GM19372 (cell line): ENCODE measurements at regions not wholly inside any gene's neighbourhood (a gene's known extent, or its start where the extent isn't known, plus 50 kb on each side); places are given as distances from the start of the nearest gene placed in this dataset.

Experiments used
- ATAC-seq: cut with Tn5 transposase; IDR thresholded peaks from one replicate; pipeline ENCODE4 v1.9.1; 2021; ENCODE audit warnings: mild to moderate bottlenecking, low read depth, moderate library complexity; ENCODE audit not compliant: unreplicated experiment

GRCh38 chr13:85615031-85615430 lies 184.2 kb downstream of the SLITRK6 start:
- no peak for ATAC-seq

GRCh38 chr13:85610024-85610423 lies 189.2 kb downstream of the SLITRK6 start:
- no peak for ATAC-seq

- no peak for ATAC-seq
These were observed 190.9 kb downstream of the SLITRK6 start for GRCh38 chr13:85608255-85608829.

DNA sequence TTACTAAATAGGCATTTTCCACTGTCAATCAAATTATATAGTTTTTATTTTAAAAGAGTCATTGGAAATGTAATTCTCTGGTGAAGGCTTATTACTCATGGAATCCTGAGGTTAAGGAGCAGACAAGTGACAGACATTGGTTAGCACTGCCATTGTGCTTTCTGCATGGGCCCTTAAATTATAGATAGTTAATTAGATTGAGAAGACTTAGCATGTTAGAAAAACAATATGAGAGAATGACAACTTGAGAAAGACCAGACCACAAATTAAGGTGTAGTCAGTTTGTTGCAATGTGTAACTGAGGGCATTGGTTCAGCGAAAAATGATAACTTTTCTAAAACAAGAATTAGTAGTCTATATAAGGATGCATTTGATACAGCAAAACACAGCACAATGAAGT lies 195.5 kb downstream of the SLITRK6 start:
- no peak for ATAC-seq

DNA sequence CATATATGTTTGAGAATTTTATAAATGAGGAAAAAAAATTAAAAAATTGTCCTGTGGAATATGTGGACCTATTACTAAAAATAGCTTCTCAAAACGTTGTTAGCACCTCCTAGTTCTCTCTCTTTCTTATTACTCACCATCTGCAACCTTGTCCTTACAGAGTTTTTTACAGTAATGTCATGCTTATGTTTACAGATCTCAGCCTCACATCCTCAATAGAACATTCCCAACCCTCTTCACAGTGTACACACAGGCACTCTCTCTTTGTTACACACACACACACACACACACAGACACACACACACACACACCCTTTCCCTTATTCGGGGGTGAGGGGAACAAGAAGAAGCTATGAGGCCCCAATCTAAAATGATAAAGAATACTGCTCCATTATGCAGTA lies 197.7 kb downstream of the SLITRK6 start:
- no peak for ATAC-seq

- ATAC-seq, result no peak
These were observed 201.3 kb downstream of the SLITRK6 start for GRCh38 chr13:85597790-85598500.

- no peak for ATAC-seq
These were observed 207.0 kb downstream of the SLITRK6 start for GRCh38 chr13:85592211-85592610.

DNA sequence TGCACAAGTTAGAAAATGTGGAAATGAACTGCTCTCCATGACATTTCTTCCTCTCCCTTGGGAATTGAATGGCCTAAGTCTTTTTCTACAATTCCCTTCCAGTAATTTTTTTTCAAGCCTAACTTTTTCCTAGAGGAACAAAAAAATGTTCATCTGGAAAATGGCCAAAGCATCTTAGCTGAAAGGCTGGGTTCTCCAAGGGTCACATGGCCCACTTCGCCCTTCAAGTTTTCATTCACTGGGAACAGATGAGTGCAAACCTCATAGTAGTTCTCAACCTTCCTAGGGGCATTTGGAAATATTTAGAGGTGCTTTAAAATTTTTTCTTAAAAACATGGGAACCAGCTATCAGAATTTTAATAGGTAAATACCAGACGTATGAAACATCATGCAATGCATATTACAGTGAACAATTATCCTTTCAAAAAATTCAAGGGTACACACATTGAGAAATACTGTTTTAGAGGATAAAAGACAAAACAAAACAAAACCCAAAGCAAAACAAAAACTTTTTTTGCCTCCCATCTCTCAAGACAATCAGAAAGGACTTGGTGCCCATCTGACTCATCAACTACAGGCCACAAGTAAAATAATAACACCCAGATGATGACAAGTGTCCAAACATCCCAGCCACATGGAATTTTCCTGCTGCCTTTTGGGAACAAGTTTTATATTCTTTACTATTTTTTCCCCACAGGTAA lies 208.8 kb downstream of the SLITRK6 start:
- ATAC-seq, result no peak

DNA sequence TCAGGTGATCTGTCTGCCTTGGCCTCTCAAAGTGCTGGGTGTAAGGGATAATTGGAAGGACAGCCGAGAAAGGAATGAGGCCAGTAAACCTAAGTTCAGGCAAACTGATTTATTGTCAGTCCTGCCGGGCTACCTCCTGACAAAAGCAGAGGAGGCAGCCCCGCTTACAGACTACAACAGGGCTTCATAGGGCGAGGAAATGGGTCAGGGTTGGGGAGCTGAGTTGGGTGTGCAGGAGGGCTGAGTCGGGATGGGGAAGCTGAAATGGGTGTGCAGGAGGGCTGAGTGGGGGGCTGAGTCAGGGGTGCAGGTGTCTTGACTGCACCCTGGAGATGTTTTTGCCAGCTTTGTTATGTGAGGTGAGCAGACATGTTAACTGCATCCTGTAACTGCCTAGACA lies 210.2 kb downstream of the SLITRK6 start:
- no peak for ATAC-seq

- ATAC-seq, result no peak
These were observed 210.9 kb downstream of the SLITRK6 start for GRCh38 chr13:85588359-85588758.

- ATAC-seq, result no peak
These were observed 212.4 kb downstream of the SLITRK6 start for GRCh38 chr13:85586856-85587255.

GRCh38 chr13:85586422-85586831 lies 212.8 kb downstream of the SLITRK6 start:
- ATAC-seq, result no peak

DNA sequence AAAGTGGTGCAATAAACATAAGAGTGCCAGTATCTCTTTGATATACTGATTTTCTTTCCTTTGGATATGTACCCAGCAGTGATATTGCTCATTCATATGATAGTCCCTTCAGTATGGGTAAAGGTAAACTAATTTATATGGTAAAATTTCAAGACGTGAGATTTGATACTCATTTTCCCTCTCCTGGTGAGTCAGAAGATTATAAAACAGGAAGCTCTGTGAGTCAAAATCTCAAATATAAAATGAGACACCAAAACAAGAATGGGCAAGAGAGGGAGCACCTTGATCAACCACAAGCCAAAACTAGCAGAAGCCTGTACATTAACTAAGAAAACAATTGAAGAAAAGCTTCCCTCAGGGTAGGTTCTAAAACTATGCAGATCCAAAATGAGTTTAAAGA lies 216.3 kb downstream of the SLITRK6 start:
- no peak for ATAC-seq

GRCh38 chr13:85575110-85575509 lies 224.1 kb downstream of the SLITRK6 start:
- no peak for ATAC-seq

DNA sequence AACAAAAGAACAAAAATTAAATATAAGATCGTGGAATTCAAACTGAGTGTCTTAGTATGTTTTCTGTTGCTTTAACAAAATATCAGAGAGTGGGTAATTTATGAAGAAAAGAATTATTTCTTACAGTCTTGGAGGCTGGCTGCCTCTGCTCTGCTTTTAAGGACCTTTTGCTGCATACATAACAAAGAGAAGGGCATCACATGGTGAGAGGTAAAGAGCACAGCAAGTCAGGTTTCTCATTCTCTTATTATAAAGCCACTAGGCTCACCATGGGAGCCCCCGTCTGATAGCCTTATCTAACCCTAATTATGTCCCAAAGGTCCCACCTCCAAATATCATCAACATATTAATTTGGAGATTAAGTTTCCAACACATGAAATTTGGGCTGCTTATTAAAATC lies 231.3 kb downstream of the SLITRK6 start:
- ATAC-seq, result no peak

GRCh38 chr13:85565652-85566051 lies 233.6 kb downstream of the SLITRK6 start:
- ATAC-seq, result no peak

DNA sequence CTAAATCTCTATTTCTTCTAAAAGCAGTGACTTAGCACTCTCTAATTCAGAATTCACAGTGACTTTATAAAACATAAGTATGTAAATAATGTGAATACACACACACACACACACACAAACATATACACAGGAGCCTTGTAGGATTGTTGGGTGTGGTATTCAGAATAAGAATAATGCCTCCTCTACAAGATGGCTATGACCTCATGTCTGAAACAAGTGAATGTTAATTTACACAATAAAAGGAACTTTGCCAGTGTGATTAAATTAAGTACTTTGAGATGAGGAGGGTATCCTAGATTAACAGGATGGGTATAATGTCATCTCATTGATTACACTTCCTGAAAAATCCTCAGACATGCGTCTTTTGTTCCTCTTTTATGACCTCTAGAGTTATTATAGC lies 234.6 kb downstream of the SLITRK6 start:
- ATAC-seq, result no peak

- ATAC-seq, result no peak
These were observed 236.9 kb downstream of the SLITRK6 start for GRCh38 chr13:85562282-85562681.

GRCh38 chr13:85557691-85558467 lies 241.3 kb downstream of the SLITRK6 start:
- ATAC-seq, result no peak

DNA sequence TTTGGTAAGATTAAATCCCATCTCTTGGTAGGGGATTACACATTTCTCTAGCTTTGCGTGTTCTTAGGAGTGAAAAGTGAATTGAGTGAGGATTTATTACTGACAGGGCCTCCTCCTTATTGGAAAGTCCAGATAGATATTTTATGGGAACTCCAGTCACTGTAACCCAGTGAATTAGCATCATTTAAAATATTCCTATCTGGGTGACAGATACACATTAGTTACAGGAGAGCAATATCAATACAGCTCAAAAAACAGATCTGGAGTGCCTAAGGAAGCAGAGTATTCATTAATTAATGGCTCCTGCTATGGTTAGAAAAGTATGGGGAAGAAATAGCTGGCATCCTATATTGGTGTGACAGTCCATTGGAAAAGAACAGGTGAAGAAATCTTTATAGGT lies 248.2 kb downstream of the SLITRK6 start:
- no peak for ATAC-seq

GRCh38 chr13:85549819-85550218 lies 249.4 kb downstream of the SLITRK6 start:
- ATAC-seq, result no peak
